ENCODE measurements at regions not wholly inside any gene's neighbourhood (a gene's known extent, or its start where the extent isn't known, plus 50 kb on each side); places are given as distances from the start of the nearest gene placed in this dataset.

- peak; percentile 87 for DNase-seq (ENCODE audit: low read depth)
Measured at GRCh38 chr11:127074151-127074761, 73.7 kb upstream of the KIRREL3 start.

- DNase-seq (ENCODE audit: low read depth), result no peak
Measured at GRCh38 chr11:127073621-127074020, 73.1 kb upstream of the KIRREL3 start.

GRCh38 chr11:127071606-127072005 is 71.0 kb upstream of the KIRREL3 start:
- no peak for DNase-seq (ENCODE audit: low read depth)

DNA sequence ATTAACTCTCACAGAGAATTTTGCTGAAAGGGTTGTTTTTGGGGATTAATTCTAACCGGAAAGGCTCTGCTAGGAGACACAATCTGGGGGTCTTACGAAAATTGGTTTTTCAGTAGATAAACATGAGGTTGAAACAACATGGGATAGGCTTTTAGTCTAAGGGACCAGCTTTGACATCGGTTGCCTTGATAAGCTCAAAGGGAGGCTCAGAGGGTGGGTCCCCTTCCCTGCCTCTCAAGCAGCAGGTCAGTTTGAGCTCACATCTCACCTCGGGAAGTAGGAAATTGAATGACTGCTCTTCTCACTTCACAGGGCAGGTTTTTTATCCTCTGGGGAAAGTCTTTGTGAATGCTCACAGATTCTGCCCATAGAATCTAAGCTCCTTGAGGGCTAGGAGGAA is 70.2 kb upstream of the KIRREL3 start:
- DNase-seq (ENCODE audit: low read depth), result no peak

DNA sequence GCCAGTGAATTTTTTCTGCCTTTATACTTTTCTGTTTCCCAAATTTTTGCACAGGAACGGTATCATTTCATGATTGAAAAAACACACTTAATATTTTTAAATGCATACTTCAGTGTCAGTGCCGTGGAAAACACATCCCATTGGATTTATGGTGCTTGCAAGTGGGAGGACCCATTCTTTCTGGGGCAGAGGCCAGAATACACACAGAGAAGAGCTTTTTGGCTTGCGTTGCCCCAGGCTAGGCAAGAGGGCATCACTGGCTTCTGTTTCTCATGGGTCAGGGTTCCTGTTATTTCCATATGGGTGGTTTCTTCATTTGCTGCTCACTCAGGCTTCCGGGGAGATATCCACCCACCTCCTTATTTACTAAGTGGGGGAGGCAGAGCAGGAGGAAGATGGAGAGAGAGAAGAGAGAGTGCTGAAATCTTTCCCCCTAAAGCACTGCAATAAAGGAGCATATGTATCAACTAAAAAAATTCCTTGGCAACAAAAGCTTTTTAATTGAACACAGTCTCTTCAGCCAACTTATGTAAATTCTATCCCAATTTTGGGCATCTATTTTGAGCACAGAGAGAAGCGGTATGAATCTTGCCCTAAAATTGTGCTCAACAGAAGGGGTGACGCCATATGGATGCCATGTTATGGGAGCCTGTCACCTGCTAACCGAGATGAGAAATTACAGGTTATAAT is 66.0 kb upstream of the KIRREL3 start:
- peak; percentile 13 for DNase-seq (ENCODE audit: low read depth)

- peak; percentile 18 for DNase-seq (ENCODE audit: low read depth)
Measured at GRCh38 chr11:127063241-127063640, 62.7 kb upstream of the KIRREL3 start.

- no peak for DNase-seq (ENCODE audit: low read depth)
Measured at GRCh38 chr11:127061947-127062346, 61.4 kb upstream of the KIRREL3 start.

DNA sequence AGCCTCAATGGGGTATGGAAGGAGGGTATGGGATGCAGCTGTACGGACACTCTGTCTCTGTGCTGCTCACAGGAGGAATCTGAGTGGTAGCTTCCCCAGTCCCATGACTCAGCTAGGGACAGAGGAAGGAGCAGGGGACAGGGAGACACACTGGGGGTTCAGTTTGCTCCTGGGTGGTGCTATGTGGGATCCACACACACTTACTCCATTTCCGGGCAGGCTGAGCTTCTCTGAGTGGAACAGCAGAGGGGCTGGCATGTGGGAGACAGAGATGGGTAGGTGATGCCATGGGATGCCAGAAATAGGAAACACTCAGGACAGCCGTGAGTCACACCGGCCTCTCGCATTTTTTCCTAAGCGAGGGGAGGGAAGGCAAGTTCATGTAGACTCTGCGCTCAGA is 59.2 kb upstream of the KIRREL3 start:
- DNase-seq (ENCODE audit: low read depth), result peak; percentile 51

DNA sequence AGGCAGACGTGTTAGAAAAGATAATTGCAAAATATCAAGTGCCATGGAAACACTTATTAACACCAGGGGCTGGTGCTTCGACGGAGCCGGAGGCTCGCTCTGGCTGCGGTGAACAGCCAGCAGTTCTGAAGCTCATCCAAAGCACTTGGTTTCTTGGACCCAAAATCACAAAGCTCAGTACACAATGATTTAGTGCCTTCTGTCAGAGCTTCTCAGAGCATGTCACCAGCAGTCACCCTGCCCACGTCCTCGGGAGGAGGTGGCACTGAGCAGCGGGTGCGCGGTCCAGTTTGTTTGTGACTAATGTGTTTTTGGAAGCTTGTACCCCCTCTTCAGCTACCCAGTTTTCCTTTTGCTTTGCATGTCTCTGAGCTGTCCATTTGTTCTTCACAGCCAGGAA is 58.7 kb upstream of the KIRREL3 start:
- no peak for DNase-seq (ENCODE audit: low read depth)

DNA sequence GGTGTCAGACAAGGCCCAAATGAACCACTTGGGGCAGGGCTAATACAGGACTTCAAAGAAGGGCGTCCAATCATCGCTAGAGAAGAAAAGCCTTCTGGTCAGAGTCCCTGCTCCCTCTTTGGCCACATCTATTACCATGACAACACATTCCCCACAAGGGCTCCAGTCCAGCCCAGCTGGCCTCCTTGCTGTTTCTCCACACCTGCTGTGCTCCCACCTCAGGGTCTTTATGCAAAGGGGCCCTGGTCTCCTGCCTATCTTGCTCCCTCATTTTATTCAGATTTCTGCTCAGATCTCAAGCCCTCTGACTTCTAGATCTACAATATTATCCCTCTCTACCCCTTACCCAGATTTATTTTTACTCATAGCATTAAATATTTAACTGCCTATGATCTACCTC is 58.0 kb upstream of the KIRREL3 start:
- DNase-seq (ENCODE audit: low read depth), result no peak

GRCh38 chr11:127057126-127057525 is 56.6 kb upstream of the KIRREL3 start:
- no peak for DNase-seq (ENCODE audit: low read depth)

GRCh38 chr11:127056338-127056971 is 55.9 kb upstream of the KIRREL3 start:
- DNase-seq (ENCODE audit: low read depth), result peak; percentile 54

DNA sequence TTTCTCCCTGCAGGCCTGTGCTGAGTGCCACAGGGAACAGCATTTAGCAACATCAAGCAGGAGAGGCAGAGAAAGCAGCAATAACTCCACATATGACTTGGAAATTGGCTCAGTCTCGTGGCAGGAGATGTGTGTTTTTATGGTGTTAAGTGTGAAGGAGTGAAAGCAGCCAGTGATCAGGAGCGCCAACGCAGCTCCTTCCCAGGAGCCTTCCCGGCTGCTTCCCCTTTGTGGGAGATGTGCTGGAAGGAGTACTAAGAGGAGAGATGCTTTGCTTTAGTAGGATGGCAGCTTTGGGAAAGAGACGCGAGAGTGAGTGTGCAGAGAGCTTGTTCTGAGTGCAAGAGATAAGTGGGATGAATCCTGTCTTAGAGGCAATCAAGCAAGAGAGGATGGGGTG is 54.7 kb upstream of the KIRREL3 start:
- no peak for DNase-seq (ENCODE audit: low read depth)

DNA sequence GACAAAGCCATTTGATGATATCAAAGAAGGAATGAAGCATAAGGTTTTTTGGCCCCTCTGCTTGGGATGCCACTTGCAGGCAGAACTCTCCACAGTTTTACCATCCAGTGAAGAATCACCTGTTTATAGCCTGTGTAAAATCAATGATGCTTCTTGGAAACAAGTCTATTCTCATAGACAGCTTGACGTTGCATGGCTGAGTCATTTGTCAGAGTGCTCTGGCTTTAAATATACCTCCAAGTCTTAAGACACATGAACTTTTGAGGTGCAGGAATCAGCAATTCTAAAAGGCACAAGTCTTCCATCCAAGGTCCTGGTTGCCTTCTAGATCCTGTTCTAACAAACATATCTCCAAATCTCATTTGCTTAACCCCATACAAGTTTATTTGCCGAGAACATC is 53.6 kb upstream of the KIRREL3 start:
- DNase-seq (ENCODE audit: low read depth), result no peak

DNA sequence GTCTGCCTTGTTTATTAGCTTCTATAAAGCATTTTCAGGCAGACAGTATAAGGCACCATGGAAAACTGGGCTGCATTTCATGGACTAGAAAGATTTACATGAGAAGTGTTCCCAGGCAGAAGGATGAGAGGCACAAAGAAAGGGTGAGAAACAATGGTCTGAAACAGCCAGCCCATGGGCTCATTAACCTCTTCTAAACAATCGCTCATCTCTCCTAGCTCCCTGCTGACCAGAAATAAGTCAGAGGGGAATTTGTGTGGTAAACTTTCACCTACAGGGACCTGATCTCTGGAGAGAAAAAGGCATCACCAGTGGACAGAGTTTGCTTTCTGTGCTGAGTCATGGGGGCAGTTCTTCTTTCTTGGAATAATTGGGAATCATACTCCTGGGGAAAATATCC is 51.8 kb upstream of the KIRREL3 start:
- peak; percentile 58 for DNase-seq (ENCODE audit: low read depth)

Data from Daoy (cell line).